ENCODE measurements at regions not wholly inside any gene's neighbourhood (a gene's known extent, or its start where the extent isn't known, plus 50 kb on each side); places are given as distances from the start of the nearest gene placed in this dataset.

GRCh38 chr7:106353944-106354343, 69.2 kb upstream of the NAMPT start (continued):
- no peak for TF ChIP-seq DMTF1 (CRISPR knock-in tag; IDR thresholded peaks at IDR 0.05)

DNA sequence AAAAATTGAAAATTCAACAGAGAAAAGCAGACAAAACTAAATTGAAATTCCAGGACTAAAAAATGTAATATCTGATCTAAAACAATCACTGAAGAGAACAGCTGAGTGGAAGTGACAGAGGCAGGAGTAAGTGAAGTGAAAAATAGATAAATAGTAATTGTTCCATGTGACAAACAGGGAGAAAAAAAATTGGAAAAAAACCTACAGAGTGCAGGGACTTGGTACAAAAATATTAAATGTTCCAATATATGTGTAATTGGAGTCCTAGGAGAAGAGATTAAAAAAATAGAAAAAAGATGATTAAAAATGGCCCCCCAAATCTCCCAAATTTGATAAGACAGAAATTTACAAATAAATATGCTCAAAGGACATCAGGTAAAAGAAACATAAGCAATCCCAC, 63.4 kb upstream of the NAMPT start:
- Histone ChIP-seq H3K4me1 (ENCODE audit: insufficient read depth, low read length) (no peaks in the 10 kb centered on the region), H3K9ac (ENCODE audit: insufficient read depth, low read depth, low read length) (no peak overlapping the region), H3K36me3 (replicated peaks in 1 of 2; ENCODE audit: control insufficient read depth in 1 of 2, insufficient read depth in 2 of 2, low read length in 2 of 2) (no peaks in the 10 kb centered on the region), H2AFZ (ENCODE audit: low read length) (no peak overlapping the region), H3K27me3 (ENCODE audit: control insufficient read depth in 1 of 2, insufficient read depth in 2 of 2, low read length in 2 of 2) (no peaks in the 10 kb centered on the region), H3K4me2 (ENCODE audit: low read depth, low read length) (no peak overlapping the region), H3K79me2 (ENCODE audit: insufficient read depth, low read length) (no peaks in the 10 kb centered on the region), H3K4me3 (replicated peaks in 1 of 3; ENCODE audit: insufficient read depth in 1 of 3, low read depth in 2 of 3, low read length in 3 of 3) (no peak overlapping the region), H3K9me3 (ENCODE audit: low read length) (0 out of 2 replicates have a peak, but pooled peaks cover 4% of the 10 kb centered on the region), H4K20me1 (ENCODE audit: insufficient read depth, low read length) (no peaks in the 10 kb centered on the region), H3K27ac (ENCODE audit: extremely low read length, insufficient read depth, low read length) (no peak overlapping the region)
- FAIRE-seq: no peak
- no peak for DNase-seq (ENCODE audit: low spot score)
- ATAC-seq: no peak
- no TSS peak for BruUV-seq (replicated peaks)
- TF ChIP-seq TRIM22 (IDR thresholded peaks at IDR 0.05): no peak
- TF ChIP-seq TRIM24 (CRISPR knock-in tag; IDR thresholded peaks at IDR 0.05): no peak
- no peak for TF ChIP-seq HOXA9 (CRISPR knock-in tag; IDR thresholded peaks at IDR 0.05; ENCODE audit: borderline replicate concordance)
- no peak for TF ChIP-seq PAF1 (CRISPR knock-in tag; IDR thresholded peaks at IDR 0.05)
- CTCF ChIA-PET (ENCODE audit: low intra/inter-chr PET ratio, low total read pairs): no interaction called here
- in situ Hi-C loops (cut with HindIII; ENCODE audit: extremely low pct_ligation_motif_present, low pct_unique_long_range_greater_than_20kb): no loop called here
- POLR2A ChIA-PET: no interaction called here
- intact Hi-C loops (cut with micrococcal nuclease; ENCODE audit: unreplicated experiment): no loop called here

Data from HepG2 (cell line).